ENCODE measurements at regions not wholly inside any gene's neighbourhood (a gene's known extent, or its start where the extent isn't known, plus 50 kb on each side); places are given as distances from the start of the nearest gene placed in this dataset.

DNA sequence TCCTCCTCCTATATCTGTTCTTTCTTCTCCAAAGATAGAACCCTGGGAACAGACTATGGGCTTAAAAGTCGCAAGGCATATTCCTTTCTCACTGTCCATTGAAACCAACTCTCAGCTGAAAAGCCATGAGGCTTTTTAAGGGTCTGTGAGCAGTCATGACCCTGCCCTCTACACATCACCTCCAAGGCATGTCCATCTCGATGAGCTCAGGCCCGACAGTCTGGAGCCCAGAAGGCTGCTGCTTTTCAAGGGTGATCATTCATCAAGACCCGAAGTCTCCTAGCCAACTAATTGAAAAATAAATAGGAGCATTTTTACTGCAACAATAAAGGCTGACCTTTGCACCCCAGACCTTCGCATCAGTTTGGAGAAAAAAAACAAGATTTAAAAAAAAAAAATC lies 378.8 kb upstream of the NRSN1 start:
- TF ChIP-seq, protein P1, sequence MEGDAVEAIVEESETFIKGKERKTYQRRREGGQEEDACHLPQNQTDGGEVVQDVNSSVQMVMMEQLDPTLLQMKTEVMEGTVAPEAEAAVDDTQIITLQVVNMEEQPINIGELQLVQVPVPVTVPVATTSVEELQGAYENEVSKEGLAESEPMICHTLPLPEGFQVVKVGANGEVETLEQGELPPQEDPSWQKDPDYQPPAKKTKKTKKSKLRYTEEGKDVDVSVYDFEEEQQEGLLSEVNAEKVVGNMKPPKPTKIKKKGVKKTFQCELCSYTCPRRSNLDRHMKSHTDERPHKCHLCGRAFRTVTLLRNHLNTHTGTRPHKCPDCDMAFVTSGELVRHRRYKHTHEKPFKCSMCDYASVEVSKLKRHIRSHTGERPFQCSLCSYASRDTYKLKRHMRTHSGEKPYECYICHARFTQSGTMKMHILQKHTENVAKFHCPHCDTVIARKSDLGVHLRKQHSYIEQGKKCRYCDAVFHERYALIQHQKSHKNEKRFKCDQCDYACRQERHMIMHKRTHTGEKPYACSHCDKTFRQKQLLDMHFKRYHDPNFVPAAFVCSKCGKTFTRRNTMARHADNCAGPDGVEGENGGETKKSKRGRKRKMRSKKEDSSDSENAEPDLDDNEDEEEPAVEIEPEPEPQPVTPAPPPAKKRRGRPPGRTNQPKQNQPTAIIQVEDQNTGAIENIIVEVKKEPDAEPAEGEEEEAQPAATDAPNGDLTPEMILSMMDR (IDR thresholded peaks at IDR 0.05; ENCODE audit: low read length) = no peak
- no peak for TF ChIP-seq EZH2 (IDR thresholded peaks at IDR 0.05; ENCODE audit: borderline replicate concordance, low read length)

All from OCI-LY1 (cell line).